ENCODE measurements at regions not wholly inside any gene's neighbourhood (a gene's known extent, or its start where the extent isn't known, plus 50 kb on each side); places are given as distances from the start of the nearest gene placed in this dataset.

DNA sequence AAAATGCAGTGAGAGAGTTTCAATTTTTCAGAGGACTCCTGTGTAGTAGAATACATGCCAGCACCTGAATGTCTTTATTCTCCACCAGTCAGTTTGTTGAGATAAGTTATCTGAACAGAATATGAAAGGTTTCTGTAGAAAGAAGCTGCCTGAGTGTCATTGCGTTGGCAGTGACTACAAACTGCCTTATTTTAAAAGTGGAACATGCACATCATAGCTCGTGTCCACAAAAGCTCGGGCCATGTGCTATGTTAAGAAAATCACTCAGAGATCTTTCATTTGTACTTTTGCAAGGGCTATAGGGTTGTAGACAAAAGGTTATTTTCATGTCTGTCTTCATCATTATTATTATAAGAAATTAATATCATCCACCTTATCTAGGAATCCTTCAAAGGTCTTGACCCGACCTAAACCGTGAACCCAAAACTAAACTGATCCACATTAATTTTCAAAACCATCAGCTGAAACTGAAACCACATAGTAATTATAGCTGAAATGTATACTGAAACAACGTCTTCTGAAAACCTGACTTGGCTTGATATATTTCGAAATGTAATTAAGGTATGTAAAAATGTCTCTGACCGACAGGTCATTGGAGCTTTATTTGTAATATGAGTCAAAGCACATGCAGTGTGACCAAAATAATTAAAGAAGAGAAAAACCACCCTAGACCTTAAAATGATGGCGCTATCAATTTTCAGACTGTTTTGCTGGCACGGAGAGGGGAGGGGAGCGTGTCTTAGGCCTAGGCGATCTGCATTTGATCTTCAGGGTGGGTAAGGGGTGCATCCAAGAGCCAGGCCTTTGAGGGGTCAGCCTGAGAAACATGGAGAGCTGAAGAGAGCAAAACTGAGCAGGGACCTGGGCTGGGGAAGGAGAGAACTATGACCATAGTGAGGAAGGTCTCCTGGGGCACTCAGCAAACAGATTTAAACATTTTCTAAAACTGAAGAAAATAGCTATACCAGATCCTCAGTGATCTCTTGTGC, 232.1 kb downstream of the SOX11 start:
- H3K27ac ChIP-seq, result no peak overlapping the region
- no peak for TF ChIP-seq ZFX (IDR thresholded peaks at IDR 0.05; ENCODE audit: borderline replicate concordance)
- TF ChIP-seq, protein P1, sequence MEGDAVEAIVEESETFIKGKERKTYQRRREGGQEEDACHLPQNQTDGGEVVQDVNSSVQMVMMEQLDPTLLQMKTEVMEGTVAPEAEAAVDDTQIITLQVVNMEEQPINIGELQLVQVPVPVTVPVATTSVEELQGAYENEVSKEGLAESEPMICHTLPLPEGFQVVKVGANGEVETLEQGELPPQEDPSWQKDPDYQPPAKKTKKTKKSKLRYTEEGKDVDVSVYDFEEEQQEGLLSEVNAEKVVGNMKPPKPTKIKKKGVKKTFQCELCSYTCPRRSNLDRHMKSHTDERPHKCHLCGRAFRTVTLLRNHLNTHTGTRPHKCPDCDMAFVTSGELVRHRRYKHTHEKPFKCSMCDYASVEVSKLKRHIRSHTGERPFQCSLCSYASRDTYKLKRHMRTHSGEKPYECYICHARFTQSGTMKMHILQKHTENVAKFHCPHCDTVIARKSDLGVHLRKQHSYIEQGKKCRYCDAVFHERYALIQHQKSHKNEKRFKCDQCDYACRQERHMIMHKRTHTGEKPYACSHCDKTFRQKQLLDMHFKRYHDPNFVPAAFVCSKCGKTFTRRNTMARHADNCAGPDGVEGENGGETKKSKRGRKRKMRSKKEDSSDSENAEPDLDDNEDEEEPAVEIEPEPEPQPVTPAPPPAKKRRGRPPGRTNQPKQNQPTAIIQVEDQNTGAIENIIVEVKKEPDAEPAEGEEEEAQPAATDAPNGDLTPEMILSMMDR (IDR thresholded peaks at IDR 0.05), result no peak

DNA sequence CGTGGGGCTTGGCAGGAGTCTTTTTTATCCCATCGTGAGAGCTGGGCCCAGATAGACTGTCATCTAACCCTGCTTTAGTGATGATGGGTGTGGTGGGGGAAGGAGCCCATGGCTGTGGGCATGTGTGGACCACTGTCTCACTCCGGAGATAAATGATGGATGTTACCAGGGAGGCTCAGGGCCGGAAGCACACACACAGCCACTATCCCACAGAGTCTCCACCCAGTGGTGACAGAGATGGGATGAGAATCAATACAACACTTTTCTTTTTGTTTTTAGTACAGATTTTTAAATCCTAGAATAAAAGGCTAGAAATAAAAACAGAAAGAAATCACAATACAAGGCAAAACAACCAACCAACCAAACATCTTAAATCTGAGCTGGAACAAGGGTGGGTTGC, 233.4 kb downstream of the SOX11 start:
- no peak overlapping the region for H3K27ac ChIP-seq
- TF ChIP-seq, protein P1 (IDR thresholded peaks at IDR 0.05), result no peak
- TF ChIP-seq ZFX (IDR thresholded peaks at IDR 0.05; ENCODE audit: borderline replicate concordance), result no peak

DNA sequence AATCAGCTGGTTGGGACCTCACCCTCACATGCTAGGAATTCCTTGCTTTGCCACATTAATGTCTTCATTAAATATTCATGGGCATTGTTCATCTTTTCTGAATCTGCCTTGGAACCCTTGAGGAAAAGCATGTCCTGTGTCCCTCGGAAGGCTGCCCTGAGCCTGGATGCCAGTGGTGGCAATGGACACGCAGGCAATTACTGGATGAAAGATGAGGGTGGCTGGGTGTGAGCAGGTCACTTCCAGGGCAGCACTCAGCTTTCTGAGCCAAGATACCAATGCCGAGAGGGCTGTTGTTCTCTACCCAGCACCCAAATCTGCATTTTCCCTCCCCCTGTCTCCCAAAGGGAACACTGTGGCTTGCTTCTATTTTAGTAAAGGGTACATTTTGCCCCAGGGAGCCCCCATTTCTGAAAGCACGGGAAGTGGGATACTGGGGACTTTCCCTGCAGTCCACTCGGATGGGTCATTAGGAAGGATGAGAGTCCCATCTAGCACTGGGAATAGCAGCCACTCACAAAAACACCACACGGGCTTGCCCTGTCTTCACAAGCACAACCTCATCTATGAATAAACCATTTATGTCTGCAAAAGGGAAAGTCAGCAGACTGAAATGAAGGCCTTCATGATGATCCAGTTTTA, 234.8 kb downstream of the SOX11 start:
- TF ChIP-seq, protein P1 (IDR thresholded peaks at IDR 0.05), result no peak

DNA sequence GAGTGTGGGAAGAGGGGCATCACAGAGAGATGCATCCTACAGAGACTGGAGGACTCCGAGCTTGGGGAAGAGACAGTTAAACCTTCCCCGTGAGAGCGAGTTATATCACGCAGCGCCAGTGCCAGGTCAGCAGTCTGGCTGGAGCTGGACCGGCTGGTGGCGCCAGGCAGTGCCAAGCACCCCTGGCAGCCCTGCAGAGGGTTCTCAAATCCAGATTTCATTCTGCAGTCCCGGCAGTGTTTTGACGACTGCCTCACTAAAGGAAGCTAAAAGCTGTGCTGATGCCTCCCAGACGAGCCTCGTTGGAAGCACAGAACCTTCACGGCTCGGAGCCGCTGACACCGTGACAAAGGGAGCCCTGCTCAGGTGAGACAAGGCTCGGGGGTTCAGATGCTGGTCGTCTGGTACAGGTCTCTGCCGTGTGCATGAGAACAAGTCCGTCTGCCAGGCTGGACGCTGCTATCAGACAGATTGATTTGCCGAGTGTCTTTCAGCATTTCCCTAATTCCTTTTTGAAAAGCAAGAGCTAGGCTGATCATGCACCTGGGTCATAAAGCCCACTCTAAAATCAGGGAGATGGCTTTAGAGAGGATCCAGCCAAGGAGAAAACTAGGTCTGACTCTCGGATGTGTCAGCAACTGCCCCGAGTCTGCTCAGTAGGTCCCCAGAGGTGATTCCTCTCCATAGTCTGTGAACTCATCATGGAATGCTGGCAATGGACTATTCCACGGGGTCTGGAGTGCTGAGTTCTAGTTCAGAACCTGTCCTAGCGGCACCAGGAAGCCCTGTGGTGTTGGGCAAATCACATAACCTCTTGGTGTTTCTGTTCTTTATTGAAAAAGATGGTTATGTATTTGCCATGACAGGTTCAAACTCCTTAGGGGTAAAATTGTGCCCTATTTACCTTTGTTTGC, 240.6 kb downstream of the SOX11 start:
- no peak overlapping the region for H3K27ac ChIP-seq
- no peak for TF ChIP-seq ZFX (IDR thresholded peaks at IDR 0.05; ENCODE audit: borderline replicate concordance)
- TF ChIP-seq, protein P1 (IDR thresholded peaks at IDR 0.05), result peak; percentile 38

More for the DNA sequence above, 234.8 kb downstream of the SOX11 start:
- no peak overlapping the region for H3K27ac ChIP-seq

DNA sequence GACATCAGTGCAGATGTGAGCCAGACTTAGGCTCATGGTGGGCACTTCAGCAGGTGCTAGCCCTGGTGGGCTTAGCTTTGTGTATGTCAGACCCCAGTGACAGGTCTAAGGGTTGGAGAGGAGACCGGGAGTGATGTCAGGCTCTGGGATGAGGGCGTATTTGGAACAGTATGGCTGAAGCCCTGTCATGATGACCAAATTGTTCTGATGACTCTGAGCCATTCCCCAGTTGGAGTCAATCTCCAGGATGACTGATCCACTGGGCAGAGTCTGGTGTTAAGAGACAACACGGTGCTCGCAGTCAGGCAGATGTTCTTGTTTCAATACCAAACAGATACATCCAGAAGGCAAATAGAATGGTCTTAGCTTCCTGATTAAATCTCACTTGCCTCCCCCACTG, 241.5 kb downstream of the SOX11 start:
- no peak for TF ChIP-seq ZFX (IDR thresholded peaks at IDR 0.05; ENCODE audit: borderline replicate concordance)
- TF ChIP-seq, protein P1 (IDR thresholded peaks at IDR 0.05), result no peak
- no peak overlapping the region for H3K27ac ChIP-seq

DNA sequence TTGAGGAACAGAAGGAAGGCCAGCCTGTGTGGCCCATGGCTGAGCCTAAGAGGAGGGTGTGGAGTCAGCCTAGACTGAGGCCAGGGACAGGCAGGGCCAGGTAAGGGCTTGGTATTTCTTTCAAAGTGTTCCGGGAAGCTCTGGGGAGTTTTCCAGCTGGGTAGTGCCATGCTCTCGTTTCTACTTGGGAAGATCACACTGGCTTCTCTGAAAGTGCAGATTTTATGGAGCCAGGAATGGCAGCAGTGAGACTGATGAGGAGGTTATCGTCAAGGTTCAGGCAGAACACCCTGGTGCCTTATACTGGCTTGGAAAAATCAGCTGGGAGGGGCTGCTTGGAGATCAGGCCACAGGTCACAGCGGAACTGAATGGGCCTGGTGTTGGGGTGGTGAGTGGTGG, 245.1 kb downstream of the SOX11 start:
- TF ChIP-seq, protein P1 (IDR thresholded peaks at IDR 0.05), result no peak
- no peak for TF ChIP-seq ZFX (IDR thresholded peaks at IDR 0.05; ENCODE audit: borderline replicate concordance)
- H3K27ac ChIP-seq, result no peak overlapping the region

All from 22Rv1 (cell line).